Peyer's patch (tissue), 4 donors: ENCODE measurements at regions not wholly inside any gene's neighbourhood (a gene's known extent, or its start where the extent isn't known, plus 50 kb on each side); places are given as distances from the start of the nearest gene placed in this dataset.

Experiments used
- DNase-seq, 3 donors: peaks; one replicate each; pipeline ENCODE4 v3.0.0-alpha.2; 2017 to 2019
- H3K27ac ChIP-seq, 4 donors: fragments of 200-600 bp; sonication (generic); one replicate each; pipeline ENCODE4 v1.5.1; 2016 to 2019
- H3K27me3 ChIP-seq, 2 donors: fragments of 200-600 bp; sonication (generic); one replicate each; pipeline ENCODE4 v1.5.1; 2019
- H3K36me3 ChIP-seq, 3 donors: fragments of 200-600 bp; sonication (generic); one replicate each; pipeline ENCODE4 v1.5.1; 2016 to 2019
- H3K4me1 ChIP-seq, 4 donors: fragments of 200-600 bp; sonication (generic); one replicate each; pipeline ENCODE4 v1.5.1; 2016 to 2019
- H3K4me3 ChIP-seq, 4 donors: fragments of 200-600 bp; sonication (generic); 1 replicate in 3 of 4; 2 replicates in 1 of 4; pipeline ENCODE4 v1.5.1; 2016 to 2019; ENCODE audit warnings: mild to moderate bottlenecking in 1 of 4
- H3K9me3 ChIP-seq, 4 donors: fragments of 200-600 bp; sonication (generic); one replicate each; pipeline ENCODE4 v1.5.1; 2016 to 2019; ENCODE audit warnings: mild to moderate bottlenecking in 1 of 4
- POLR2A ChIP-seq, 2 donors: fragments of 450-650 bp; IDR thresholded peaks; one replicate each; pipeline ENCODE4 v1.5.1; 2017; ENCODE audit warnings: antibody characterized with exemption in 2 of 2, mild to moderate bottlenecking in 2 of 2, moderate library complexity in 2 of 2
- TF ChIP-seq, protein P1 (sequence below), 6 experiments: fragments of 450-650 bp in 4 of 6; fragments of 200-600 bp in 2 of 6; sonication (generic) in 1 of 6; IDR thresholded peaks; one replicate each; pipeline ENCODE4 v1.5.1; 2017 to 2019; ENCODE audit warnings: antibody characterized with exemption in 6 of 6, mild to moderate bottlenecking in 3 of 6, moderate library complexity in 1 of 6

- H3K36me3 ChIP-seq: no peaks in the 10 kb centered on the region
- H3K4me3 ChIP-seq: no peak overlapping the region
- no peaks in the 10 kb centered on the region for H3K4me1 ChIP-seq
- no peak for DNase-seq
- no peaks in the 10 kb centered on the region for H3K9me3 ChIP-seq
- H3K27ac ChIP-seq: no peak overlapping the region
- TF ChIP-seq POLR2A (IDR thresholded peaks at IDR 0.05): no peak
- TF ChIP-seq, protein P1, sequence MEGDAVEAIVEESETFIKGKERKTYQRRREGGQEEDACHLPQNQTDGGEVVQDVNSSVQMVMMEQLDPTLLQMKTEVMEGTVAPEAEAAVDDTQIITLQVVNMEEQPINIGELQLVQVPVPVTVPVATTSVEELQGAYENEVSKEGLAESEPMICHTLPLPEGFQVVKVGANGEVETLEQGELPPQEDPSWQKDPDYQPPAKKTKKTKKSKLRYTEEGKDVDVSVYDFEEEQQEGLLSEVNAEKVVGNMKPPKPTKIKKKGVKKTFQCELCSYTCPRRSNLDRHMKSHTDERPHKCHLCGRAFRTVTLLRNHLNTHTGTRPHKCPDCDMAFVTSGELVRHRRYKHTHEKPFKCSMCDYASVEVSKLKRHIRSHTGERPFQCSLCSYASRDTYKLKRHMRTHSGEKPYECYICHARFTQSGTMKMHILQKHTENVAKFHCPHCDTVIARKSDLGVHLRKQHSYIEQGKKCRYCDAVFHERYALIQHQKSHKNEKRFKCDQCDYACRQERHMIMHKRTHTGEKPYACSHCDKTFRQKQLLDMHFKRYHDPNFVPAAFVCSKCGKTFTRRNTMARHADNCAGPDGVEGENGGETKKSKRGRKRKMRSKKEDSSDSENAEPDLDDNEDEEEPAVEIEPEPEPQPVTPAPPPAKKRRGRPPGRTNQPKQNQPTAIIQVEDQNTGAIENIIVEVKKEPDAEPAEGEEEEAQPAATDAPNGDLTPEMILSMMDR (IDR thresholded peaks at IDR 0.05): no peak
- no peaks in the 10 kb centered on the region for H3K27me3 ChIP-seq
Measured at GRCh38 chr14:29191092-29191491, 424.5 kb downstream of the FOXG1 start.

GRCh38 chr14:29197557-29197956, 431.0 kb downstream of the FOXG1 start:
- DNase-seq: no peak

DNA sequence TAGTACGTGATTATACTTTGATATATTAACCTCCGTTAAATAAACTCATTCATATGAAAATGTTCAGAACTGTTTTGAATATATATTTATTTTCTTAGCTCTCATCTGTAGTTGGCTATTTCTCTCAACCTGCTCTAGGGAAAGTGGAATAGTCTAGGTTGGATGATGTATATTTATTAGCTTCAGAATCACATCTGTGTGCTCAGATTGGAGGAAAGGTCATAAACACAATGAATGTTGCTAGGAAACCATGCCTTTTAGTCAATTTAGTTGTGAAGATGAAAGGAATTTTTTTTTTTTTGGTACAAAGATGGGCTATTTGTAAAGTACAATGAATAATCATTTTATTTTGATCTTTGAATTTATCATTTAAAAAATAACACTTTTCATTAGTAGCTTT, 439.1 kb downstream of the FOXG1 start:
- Histone ChIP-seq H3K4me1 (no peaks in the 10 kb centered on the region), H3K27me3 (no peaks in the 10 kb centered on the region), H3K4me3 (no peak overlapping the region), H3K27ac (no peak overlapping the region), H3K36me3 (no peaks in the 10 kb centered on the region), H3K9me3 (no peaks in the 10 kb centered on the region)
- DNase-seq: no peak
- TF ChIP-seq, protein P1 (IDR thresholded peaks at IDR 0.05): no peak
- no peak for TF ChIP-seq POLR2A (IDR thresholded peaks at IDR 0.05)

More at GRCh38 chr14:29197557-29197956, 431.0 kb downstream of the FOXG1 start:
- H3K27me3 ChIP-seq: no peaks in the 10 kb centered on the region
- no peak overlapping the region for H3K27ac ChIP-seq
- H3K4me3 ChIP-seq: no peak overlapping the region
- TF ChIP-seq POLR2A (IDR thresholded peaks at IDR 0.05): no peak
- TF ChIP-seq, protein P1 (IDR thresholded peaks at IDR 0.05): no peak
- H3K9me3 ChIP-seq: no peaks in the 10 kb centered on the region
- no peaks in the 10 kb centered on the region for H3K36me3 ChIP-seq
- H3K4me1 ChIP-seq: no peaks in the 10 kb centered on the region

DNA sequence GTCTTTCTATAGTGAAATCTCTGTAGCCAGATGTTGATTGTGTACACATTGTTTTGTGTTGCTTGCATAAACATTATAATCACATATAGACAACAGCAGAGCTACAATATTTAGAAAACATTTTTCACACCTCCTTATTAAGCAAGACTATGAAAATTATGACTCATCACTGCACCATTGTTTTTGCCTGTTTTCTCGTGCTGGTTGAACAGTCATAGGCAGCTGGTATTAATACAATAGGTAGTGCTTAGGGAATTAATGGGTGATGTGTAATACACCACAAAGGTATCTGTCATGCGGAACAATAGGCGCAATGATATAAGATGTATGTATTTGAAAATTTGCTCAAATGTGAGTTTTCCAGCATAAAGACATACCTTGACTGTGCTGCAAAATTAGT, 449.3 kb downstream of the FOXG1 start:
- Histone ChIP-seq H3K4me3 (no peak overlapping the region), H3K27me3 (no peaks in the 10 kb centered on the region), H3K4me1 (no peaks in the 10 kb centered on the region), H3K27ac (no peak overlapping the region), H3K36me3 (no peaks in the 10 kb centered on the region), H3K9me3 (no peaks in the 10 kb centered on the region)
- DNase-seq: no peak
- no peak for TF ChIP-seq POLR2A (IDR thresholded peaks at IDR 0.05)
- TF ChIP-seq, protein P1 (IDR thresholded peaks at IDR 0.05): no peak

DNA sequence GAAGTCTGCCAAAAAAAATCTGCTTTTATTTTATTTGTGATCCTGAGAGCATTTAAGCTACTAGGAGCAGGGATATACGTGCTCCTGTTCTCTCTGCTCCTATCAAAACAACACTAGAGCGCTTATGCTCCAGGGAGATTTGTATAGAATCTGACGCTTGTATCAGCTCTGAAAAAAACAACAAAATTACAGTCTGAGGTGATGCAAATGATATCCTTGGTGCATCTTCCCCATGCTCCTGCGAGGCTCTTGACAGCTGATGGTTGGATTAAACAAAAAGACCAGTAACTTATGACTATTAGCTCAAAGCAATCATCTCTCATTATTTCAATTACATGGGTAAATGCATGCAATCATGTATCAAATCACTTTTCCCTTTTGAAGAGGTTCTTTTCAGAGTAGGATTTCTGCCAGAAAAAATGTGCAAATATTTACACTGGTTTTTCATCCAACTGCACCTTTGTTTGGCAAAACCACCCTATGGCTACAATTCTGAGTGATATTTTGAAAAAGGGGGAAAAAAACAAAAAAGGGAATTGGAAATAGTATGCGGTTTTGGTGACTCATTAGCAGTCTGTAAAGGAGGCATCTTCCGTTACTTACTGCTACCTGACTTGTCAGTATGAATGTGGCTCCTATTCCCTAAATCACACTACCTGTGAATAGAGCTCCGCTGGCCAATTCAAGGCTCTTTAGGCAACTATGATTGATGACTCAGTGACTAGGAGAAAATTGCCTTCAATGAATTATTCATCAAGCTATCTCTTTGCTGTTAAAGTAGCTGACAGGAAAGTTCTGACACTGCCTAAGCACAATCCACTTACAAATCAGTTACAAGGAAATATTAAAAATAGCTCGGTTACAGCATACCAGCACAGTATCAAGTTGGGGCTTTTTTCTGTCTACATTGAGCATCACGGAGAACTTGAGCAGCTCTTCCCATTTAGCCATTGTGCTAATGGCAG, 450.0 kb downstream of the FOXG1 start:
- Histone ChIP-seq H3K27ac (no peak overlapping the region), H3K4me3 (no peak overlapping the region), H3K4me1 (no peaks in the 10 kb centered on the region), H3K9me3 (no peaks in the 10 kb centered on the region), H3K36me3 (no peaks in the 10 kb centered on the region), H3K27me3 (no peaks in the 10 kb centered on the region)
- no peak for TF ChIP-seq POLR2A (IDR thresholded peaks at IDR 0.05)
- TF ChIP-seq, protein P1 (IDR thresholded peaks at IDR 0.05): no peak
- DNase-seq: no peak
